H1 (cell line): ENCODE measurements at regions not wholly inside any gene's neighbourhood (a gene's known extent, or its start where the extent isn't known, plus 50 kb on each side); places are given as distances from the start of the nearest gene placed in this dataset.

Source experiments
- CTCF ChIA-PET: fragments of 300-600 bp; sonication (Branson Sonifier 250); formaldehyde crosslinking; loops from one replicate; lab custom pipeline; 2021; ENCODE audit not compliant: partially characterized antibody; lab: Charles Lee
- POLR2A ChIA-PET: fragments of 300-600 bp; sonication (Branson Sonifier 250); formaldehyde crosslinking; loops from one replicate; lab custom pipeline; 2021; ENCODE audit warnings: inconsistent platforms; ENCODE audit not compliant: partially characterized antibody; lab: Charles Lee
- DNase-seq, 2 experiments: peaks; one replicate each; pipeline versions ENCODE4 v3.0.0 to v3.0.0-alpha.2; 2010 to 2022; ENCODE audit warnings: low spot score in 2 of 2, low read depth in 1 of 2, mixed read lengths in 1 of 2
- FAIRE-seq: peaks from 2 replicates; lab custom pipeline; 2011; peaks lifted over from hg19 to GRCh38; lab: Jason Lieb, UNC
- H2AFZ ChIP-seq: 2 replicates; pipeline ENCODE4 v1.8.1; 2012; ENCODE audit warnings: low read length, inconsistent platforms
- H2AK5ac ChIP-seq: 2 replicates; pipeline ENCODE4 v1.6.1; 2013; ENCODE audit warnings: low read depth, low read length
- H2BK120ac ChIP-seq: replicated peaks from 2 replicates; pipeline ENCODE3; 2013; ENCODE audit warnings: low read depth, low read length, inconsistent platforms
- H2BK12ac ChIP-seq: 2 replicates; pipeline ENCODE4 v1.6.1; 2013; ENCODE audit warnings: low read depth, low read length
- H2BK15ac ChIP-seq: 2 replicates; pipeline ENCODE4 v1.6.1; 2013; ENCODE audit warnings: low read length
- H2BK20ac ChIP-seq: 2 replicates; pipeline ENCODE4 v1.6.1; 2013; ENCODE audit warnings: low read length
- H2BK5ac ChIP-seq: 2 replicates; pipeline ENCODE4 v1.6.1; 2013; ENCODE audit warnings: low read depth, low read length
- H3K14ac ChIP-seq: 2 replicates; pipeline ENCODE4 v1.6.1; 2013; ENCODE audit warnings: inconsistent platforms; ENCODE audit not compliant: insufficient read length
- H3K18ac ChIP-seq: 2 replicates; pipeline ENCODE4 v1.6.1; 2013; ENCODE audit warnings: low read length; ENCODE audit errors: extremely low read depth
- H3K23ac ChIP-seq: 2 replicates; pipeline ENCODE4 v1.6.1; 2013; ENCODE audit warnings: inconsistent platforms; ENCODE audit not compliant: insufficient read length
- H3K23me2 ChIP-seq: 2 replicates; pipeline ENCODE4 v1.6.1; 2013; ENCODE audit warnings: low read depth, low read length
- H3K27ac ChIP-seq: 2 replicates; pipeline ENCODE4 v1.6.1; 2011; ENCODE audit warnings: low read depth, low read length, inconsistent platforms
- H3K27me3 ChIP-seq, 4 experiments: replicated peaks in 1 of 4; 1 replicate in 1 of 4; 2 replicates in 3 of 4; pipeline versions ENCODE4 v1.6.1 to v1.8.1; 2011 to 2013; ENCODE audit warnings: low read length in 3 of 4, mild to moderate bottlenecking in 3 of 4, inconsistent platforms in 2 of 4, mixed read lengths in 2 of 4, moderate library complexity in 1 of 4; ENCODE audit not compliant: control insufficient read depth in 3 of 4, insufficient read depth in 3 of 4; ENCODE audit errors: extremely low read depth in 1 of 4
- H3K36me3 ChIP-seq, 4 experiments: 2 replicates each; pipeline versions ENCODE4 v1.6.1 to v1.8.1; 2011 to 2013; ENCODE audit warnings: mild to moderate bottlenecking in 4 of 4, low read length in 3 of 4, moderate library complexity in 2 of 4, control low read depth in 1 of 4, inconsistent platforms in 1 of 4; ENCODE audit not compliant: insufficient read depth in 4 of 4, control insufficient read depth in 2 of 4
- H3K4ac ChIP-seq: replicated peaks from 2 replicates; pipeline ENCODE3; 2013; ENCODE audit warnings: low read length, low read depth, mixed read lengths, inconsistent platforms; ENCODE audit not compliant: insufficient read length
- H3K4me1 ChIP-seq, 4 experiments: replicated peaks in 1 of 4; 1 replicate in 1 of 4; 2 replicates in 3 of 4; pipeline versions ENCODE4 v1.6.1 to v1.8.1; 2011 to 2013; ENCODE audit warnings: low read length in 3 of 4, inconsistent platforms in 2 of 4, mixed read lengths in 1 of 4; ENCODE audit not compliant: insufficient read depth in 4 of 4, control insufficient read depth in 3 of 4
- H3K4me2 ChIP-seq, 2 experiments: 2 replicates each; pipeline versions ENCODE4 v1.6.1 to v1.8.1; 2011 to 2013; ENCODE audit warnings: low read depth in 2 of 2, low read length in 2 of 2, control low read depth in 1 of 2, inconsistent platforms in 1 of 2, mild to moderate bottlenecking in 1 of 2; ENCODE audit not compliant: insufficient read depth in 1 of 2
- H3K4me3 ChIP-seq, 4 experiments: fragments of 200-600, 300-600 bp in 1 of 4; sonication (generic), shearing (Covaris generic), sonication (Bioruptor Twin) in 1 of 4; 2 replicates each; pipeline versions ENCODE4 v1.5.1 to v1.8.1; 2011 to 2016; ENCODE audit warnings: low read length in 4 of 4, low read depth in 3 of 4, control low read depth in 2 of 4, inconsistent platforms in 2 of 4, mild to moderate bottlenecking in 2 of 4, mixed read lengths in 1 of 4, moderate library complexity in 1 of 4; ENCODE audit not compliant: insufficient read depth in 2 of 4; ENCODE audit errors: extremely low read depth in 1 of 4
- H3K56ac ChIP-seq: replicated peaks from 2 replicates; pipeline ENCODE3; 2013; ENCODE audit warnings: low read depth, mild to moderate bottlenecking, mixed read lengths, low read length, inconsistent platforms; ENCODE audit not compliant: insufficient read length
- H3K79me1 ChIP-seq: 2 replicates; pipeline ENCODE4 v1.6.1; 2013; ENCODE audit warnings: low read depth, low read length, control low read depth
- H3K79me2 ChIP-seq, 2 experiments: 2 replicates each; pipeline versions ENCODE4 v1.6.1 to v1.8.1; 2012 to 2013; ENCODE audit warnings: low read length in 2 of 2, mild to moderate bottlenecking in 2 of 2, inconsistent platforms in 1 of 2; ENCODE audit not compliant: insufficient read depth in 2 of 2, control insufficient read depth in 1 of 2
- H3K9ac ChIP-seq, 4 experiments: replicated peaks in 1 of 4; 1 replicate in 1 of 4; 2 replicates in 3 of 4; pipeline versions ENCODE4 v1.6.1 to v1.8.1; 2011 to 2013; ENCODE audit warnings: low read depth in 3 of 4, low read length in 3 of 4, control low read depth in 2 of 4, mild to moderate bottlenecking in 2 of 4, moderate library complexity in 2 of 4, inconsistent platforms in 1 of 4; ENCODE audit errors: extremely low read depth in 1 of 4
- H3K9me3 ChIP-seq, 2 experiments: 2 replicates each; pipeline versions ENCODE4 v1.6.1 to v1.8.1; 2012 to 2013; ENCODE audit warnings: mild to moderate bottlenecking in 2 of 2, moderate library complexity in 2 of 2, control low read depth in 1 of 2, inconsistent platforms in 1 of 2, low read depth in 1 of 2, low read length in 1 of 2, mixed read lengths in 1 of 2; ENCODE audit not compliant: insufficient read depth in 2 of 2
- H4K20me1 ChIP-seq, 2 experiments: replicated peaks in 1 of 2; 2 replicates each; pipeline versions ENCODE3 to v1.8.1; 2011 to 2013; ENCODE audit warnings: inconsistent platforms in 2 of 2, low read length in 2 of 2, mild to moderate bottlenecking in 1 of 2; ENCODE audit not compliant: insufficient read depth in 2 of 2, control insufficient read depth in 1 of 2
- H4K5ac ChIP-seq: 2 replicates; pipeline ENCODE4 v1.6.1; 2013; ENCODE audit warnings: low read length, low read depth, mixed read lengths, inconsistent platforms; ENCODE audit not compliant: insufficient read length
- H4K8ac ChIP-seq: 2 replicates; pipeline ENCODE4 v1.8.0; 2013; ENCODE audit warnings: mild to moderate bottlenecking, moderate library complexity, low read length, inconsistent platforms; ENCODE audit not compliant: insufficient read depth; ENCODE audit errors: extremely low read depth
- H4K91ac ChIP-seq: replicated peaks from 2 replicates; pipeline ENCODE3; 2013; ENCODE audit warnings: low read length, mixed read lengths, inconsistent platforms; ENCODE audit not compliant: insufficient read length
- ATF3 ChIP-seq: IDR thresholded peaks from 2 replicates; pipeline ENCODE4 v1.6.1; 2011; ENCODE audit warnings: low read depth, mild to moderate bottlenecking, low read length; ENCODE audit not compliant: insufficient read depth
- CEBPB ChIP-seq: IDR thresholded peaks from 2 replicates; pipeline ENCODE4 v1.6.1; 2012; ENCODE audit warnings: low read depth, low read length
- CTBP2 ChIP-seq: IDR thresholded peaks from 2 replicates; pipeline ENCODE4 v1.7.0; 2011; ENCODE audit warnings: borderline replicate concordance, mild to moderate bottlenecking, moderate library complexity, mixed read lengths, low read length; ENCODE audit not compliant: insufficient read depth, insufficient read length
- FOSL1 ChIP-seq: IDR thresholded peaks from 2 replicates; pipeline ENCODE4 v1.6.1; 2011; ENCODE audit warnings: mild to moderate bottlenecking, low read depth, low read length, moderate library complexity; ENCODE audit not compliant: insufficient read depth
- GTF2F1 ChIP-seq: IDR thresholded peaks from 2 replicates; pipeline ENCODE4 v1.6.1; 2012; ENCODE audit warnings: low read depth, low read length, improper control_type of control experiment, borderline replicate concordance
- SIRT6 ChIP-seq: IDR thresholded peaks from one replicate; pipeline ENCODE4 v1.7.1; 2012; ENCODE audit warnings: low read length, inconsistent platforms
- SUZ12 ChIP-seq: fragments of 200-600 bp; sonication (generic); IDR thresholded peaks from 2 replicates; pipeline ENCODE4 v1.6.1; 2012; ENCODE audit warnings: mild to moderate bottlenecking, inconsistent platforms, low read length, moderate library complexity, mixed read lengths
- TAF1 ChIP-seq: IDR thresholded peaks from 2 replicates; pipeline ENCODE4 v1.6.1; 2011; ENCODE audit warnings: mild to moderate bottlenecking, low read depth, low read length
- YY1 ChIP-seq: IDR thresholded peaks from 2 replicates; pipeline ENCODE4 v1.6.1; 2011; ENCODE audit warnings: low read depth, mild to moderate bottlenecking, low read length
- WGBS, 2 experiments: shearing (Covaris generic) in 1 of 2; methylation state at CpG; one replicate each; pipeline versions ENCODE4 v1.1.6 to v1.1.7; 2013 to 2015; ENCODE audit warnings: low lambda C conversion rate in 2 of 2, mixed read lengths in 2 of 2, inconsistent platforms in 1 of 2, low coverage in 1 of 2, missing lambda C conversion rate in 1 of 2; ENCODE audit not compliant: insufficient replicate concordance in 2 of 2, insufficient coverage in 1 of 2, insufficient read length in 1 of 2; ENCODE audit errors: extremely low coverage in 1 of 2, missing lambda C conversion rate in 1 of 2; 5-methylcytosine and 5-hydroxymethylcytosine counted together

- Histone ChIP-seq H3K27ac (no peak overlapping the region), H3K79me1 (no peaks in the 10 kb centered on the region), H3K36me3 (no peaks in the 10 kb centered on the region), H4K91ac (no peak overlapping the region), H3K23ac (no peak overlapping the region), H2BK120ac (no peak overlapping the region), H2BK15ac (no peak overlapping the region; the same call in 1 of the 2 replicates), H3K79me2 (no peaks in the 10 kb centered on the region), H3K18ac (no peak overlapping the region), H3K23me2 (no peaks in the 10 kb centered on the region), H2AFZ (no peak overlapping the region), H3K9me3 (no peaks in the 10 kb centered on the region), H3K4ac (no peak overlapping the region), H3K4me1 (peaks cover 0 to 3% (median 0%) of the 10 kb centered on the region in 4 experiments; a peak in 3 of 7 replicates), H4K20me1 (no peaks in the 10 kb centered on the region), H2AK5ac (no peak overlapping the region), H2BK20ac (no peak overlapping the region), H3K4me3 (no peak overlapping the region), H2BK5ac (no peak overlapping the region), H4K8ac (no peak overlapping the region), H4K5ac (no peak overlapping the region), H3K4me2 (no peak overlapping the region), H3K9ac (no peak overlapping the region), H3K56ac (no peak overlapping the region), H3K14ac (no peak overlapping the region), H3K27me3 (no peaks in the 10 kb centered on the region), H2BK12ac (no peak overlapping the region)
- ChIA-PET CTCF (no interaction called here), POLR2A (no interaction called here)
- no peak for FAIRE-seq
- 90% methylated on average over 2 of the region's 2 CpGs; no CpG with 5 or more reads in 1 of the 2 experiments for WGBS, 2 experiments
- no peak for DNase-seq
- TF ChIP-seq ATF3 = no peak
- TF ChIP-seq GTF2F1 = no peak
- no peak for TF ChIP-seq SIRT6
- no peak for TF ChIP-seq CTBP2
- TF ChIP-seq SUZ12 = no peak
- no peak for TF ChIP-seq YY1
- TF ChIP-seq CEBPB = no peak
- TF ChIP-seq TAF1 = no peak
- TF ChIP-seq FOSL1 = no peak
Measured at GRCh38 chr2:207357216-207357615, 172.5 kb upstream of the CREB1 start.
